ENCODE measurements at regions not wholly inside any gene's neighbourhood (a gene's known extent, or its start where the extent isn't known, plus 50 kb on each side); places are given as distances from the start of the nearest gene placed in this dataset.

DNA sequence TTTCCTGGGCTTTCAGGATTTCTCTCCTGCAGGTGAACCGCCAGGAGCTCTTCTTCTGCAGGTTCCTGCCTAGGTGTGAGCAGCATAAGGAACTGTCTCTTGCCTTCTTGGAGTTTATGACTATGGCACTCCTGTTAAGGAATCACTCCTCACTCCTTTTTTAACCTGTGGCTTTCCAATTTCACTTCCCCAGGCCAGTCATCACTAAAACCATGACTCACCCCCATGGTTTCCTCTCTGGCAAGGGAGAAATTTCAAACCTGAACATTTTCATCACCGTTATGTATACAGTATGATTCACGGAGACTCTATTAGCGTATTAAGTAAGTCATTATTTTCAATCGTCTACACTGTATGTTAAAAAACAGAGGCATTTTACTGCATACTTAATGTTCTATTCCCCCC, 78.2 kb upstream of the ARID1B start:
- DNase-seq = no peak
- Mint-ChIP-seq H3K27me3 (no peaks in the 10 kb centered on the region), H3K4me1 (peaks cover 27% of the 10 kb centered on the region), H3K27ac (peak overlapping the region; percentile 64), H3K4me3 (no peak overlapping the region), H3K36me3 (ENCODE audit: low read depth) (no peaks in the 10 kb centered on the region), H3K9me3 (no peaks in the 10 kb centered on the region)
- peak; percentile 59 for ATAC-seq

DNA sequence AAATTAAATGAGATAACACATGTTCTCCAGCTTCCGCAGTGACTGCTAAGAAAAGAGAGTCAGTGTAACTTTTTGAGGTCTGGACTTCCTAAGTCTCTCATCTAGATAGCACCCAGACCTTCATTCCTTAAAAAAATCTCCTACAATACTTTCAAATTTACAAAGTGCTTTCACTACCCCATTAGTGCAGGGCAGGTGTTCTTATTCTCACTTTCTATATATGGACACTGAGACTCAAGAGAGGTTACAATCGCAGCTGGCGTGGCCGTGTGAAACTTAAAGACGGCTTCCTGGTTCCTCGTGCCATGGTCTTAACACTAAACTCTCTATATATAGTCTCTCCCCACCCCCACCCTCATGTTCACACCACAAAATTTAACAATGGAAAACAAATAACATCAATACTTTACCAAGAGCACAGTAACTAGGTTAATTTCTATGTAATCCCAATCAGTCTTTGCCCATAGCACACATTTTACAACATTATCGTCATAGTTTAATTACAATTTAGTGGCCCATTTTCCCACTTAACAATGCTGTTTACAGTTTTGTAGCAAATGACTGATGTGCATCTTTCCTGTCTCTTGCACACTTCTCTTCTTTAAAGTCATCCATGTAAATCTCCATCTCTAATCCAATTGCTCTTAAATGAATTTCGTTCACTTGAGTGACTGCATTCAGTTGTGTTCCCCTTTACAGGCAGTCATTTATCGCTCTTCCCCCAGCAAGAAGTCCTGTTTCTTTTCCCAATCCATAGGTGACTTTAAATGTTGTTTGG, 78.8 kb upstream of the ARID1B start:
- H3K27me3 Mint-ChIP-seq = no peaks in the 10 kb centered on the region
- H3K4me1 Mint-ChIP-seq = peaks cover 27% of the 10 kb centered on the region
- H3K4me3 Mint-ChIP-seq = no peak overlapping the region
- DNase-seq (no peak), ATAC-seq (peak; percentile 38)
- peak overlapping the region; percentile 64 for H3K27ac Mint-ChIP-seq
- no peaks in the 10 kb centered on the region for H3K36me3 Mint-ChIP-seq (ENCODE audit: low read depth)
- no peaks in the 10 kb centered on the region for H3K9me3 Mint-ChIP-seq

DNA sequence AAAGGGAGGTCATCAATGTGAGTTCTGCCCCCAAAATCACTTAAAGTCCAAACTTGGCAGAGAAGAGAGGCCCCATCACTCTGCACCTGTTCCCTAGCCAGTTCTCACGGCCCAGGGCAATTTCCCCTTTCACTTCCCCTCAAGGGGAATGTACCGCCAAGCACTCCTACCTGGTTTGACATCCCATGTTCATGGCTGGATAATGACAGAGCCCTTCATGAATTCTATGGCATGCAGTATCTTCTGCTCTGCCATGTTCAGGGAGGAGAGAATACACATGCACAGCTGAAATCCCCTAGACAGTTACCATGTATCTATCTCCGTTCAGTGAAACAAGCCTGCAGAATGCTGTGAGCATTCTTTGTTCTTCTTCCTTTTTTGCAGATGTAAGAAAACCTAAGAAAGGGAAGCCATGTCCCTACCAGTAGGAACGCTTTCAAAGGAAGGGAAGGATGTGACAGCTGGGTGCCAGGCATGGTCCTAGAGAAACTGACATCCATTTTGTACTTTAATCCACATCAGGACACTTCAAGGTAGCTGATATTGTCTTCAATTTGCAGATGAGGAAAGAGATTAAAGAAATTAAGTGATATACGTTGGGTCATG, 79.8 kb upstream of the ARID1B start:
- Mint-ChIP-seq H3K27ac (peak overlapping the region; percentile 48), H3K9me3 (no peaks in the 10 kb centered on the region), H3K36me3 (ENCODE audit: low read depth) (no peaks in the 10 kb centered on the region), H3K4me1 (peaks cover 26% of the 10 kb centered on the region), H3K4me3 (no peak overlapping the region), H3K27me3 (no peaks in the 10 kb centered on the region)
- ATAC-seq = no peak
- DNase-seq = no peak

DNA sequence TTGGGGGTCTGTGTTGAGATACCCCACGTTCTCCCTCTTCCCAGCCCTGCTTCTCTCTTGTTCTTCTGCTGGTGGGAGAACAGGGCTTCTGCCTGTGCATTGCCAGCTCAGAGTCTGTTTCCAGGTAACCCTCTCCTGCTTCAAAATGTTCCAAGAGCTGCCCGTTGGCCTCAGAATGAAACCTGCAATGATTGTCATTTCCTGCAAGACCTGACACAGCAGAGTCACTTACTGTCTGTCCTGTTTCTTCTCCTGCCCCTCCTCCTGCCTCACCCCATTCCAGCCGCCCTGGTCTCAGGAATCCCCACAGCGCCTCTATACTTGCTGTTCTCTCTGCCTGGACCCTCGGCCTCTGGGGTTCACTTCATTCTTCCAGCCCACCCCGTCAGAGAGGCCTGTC, 81.4 kb upstream of the ARID1B start:
- H3K4me3 Mint-ChIP-seq = no peak overlapping the region
- H3K27ac Mint-ChIP-seq = no peak overlapping the region

DNA sequence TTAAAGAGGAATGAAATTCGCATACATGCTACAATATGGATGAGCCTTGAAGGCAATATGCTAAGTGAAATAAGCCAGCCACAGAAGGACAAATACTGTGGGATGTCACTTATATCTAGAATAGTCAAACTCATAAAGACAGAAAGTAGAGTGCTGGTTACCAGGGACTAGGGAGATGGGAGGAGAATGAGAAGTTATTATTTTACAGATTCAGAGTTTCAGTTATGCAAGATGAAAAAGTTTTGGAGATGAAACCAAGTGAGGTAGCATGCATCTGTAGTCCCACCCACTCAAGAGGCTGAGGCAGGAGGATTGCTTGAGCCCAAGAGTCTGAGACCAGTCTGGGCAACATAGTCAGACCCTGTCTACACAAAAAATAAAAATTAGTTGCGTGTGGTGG, 82.5 kb upstream of the ARID1B start:
- no peak overlapping the region for H3K4me3 Mint-ChIP-seq
- H3K27ac Mint-ChIP-seq = no peak overlapping the region
- no peak for ATAC-seq
- H3K27me3 Mint-ChIP-seq = no peaks in the 10 kb centered on the region
- H3K9me3 Mint-ChIP-seq = no peaks in the 10 kb centered on the region
- peaks cover 39% of the 10 kb centered on the region for H3K4me1 Mint-ChIP-seq
- DNase-seq = no peak
- H3K36me3 Mint-ChIP-seq (ENCODE audit: low read depth) = no peaks in the 10 kb centered on the region

More for the DNA sequence above, 81.4 kb upstream of the ARID1B start:
- Mint-ChIP-seq H3K9me3 (no peaks in the 10 kb centered on the region), H3K36me3 (ENCODE audit: low read depth) (no peaks in the 10 kb centered on the region), H3K27me3 (no peaks in the 10 kb centered on the region), H3K4me1 (peaks cover 33% of the 10 kb centered on the region)
- ATAC-seq (no peak), DNase-seq (no peak)

DNA sequence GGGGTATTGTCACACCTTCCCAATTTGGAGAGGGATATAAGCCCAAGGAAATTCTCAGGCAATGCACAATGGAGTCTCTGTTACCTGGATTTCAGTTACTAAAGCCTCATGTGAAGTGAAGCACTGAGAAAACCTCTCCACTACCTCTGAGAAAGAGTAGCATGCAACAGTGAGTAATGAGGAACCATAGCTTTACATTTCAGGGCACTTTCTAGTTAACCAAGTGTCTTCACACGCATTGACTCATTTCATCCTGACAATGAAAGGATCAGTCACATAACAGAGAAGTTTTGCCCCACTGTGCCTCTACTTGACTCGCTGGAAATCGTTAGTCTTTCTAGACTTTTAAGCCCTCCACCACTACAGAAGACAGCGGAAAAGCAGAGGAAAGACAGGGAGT, 86.2 kb upstream of the ARID1B start:
- ATAC-seq (peak; percentile 13), DNase-seq (no peak)
- H3K9me3 Mint-ChIP-seq = no peaks in the 10 kb centered on the region
- peaks cover 43% of the 10 kb centered on the region for H3K4me1 Mint-ChIP-seq
- H3K27ac Mint-ChIP-seq = peak overlapping the region; percentile 4
- H3K4me3 Mint-ChIP-seq = no peak overlapping the region
- no peaks in the 10 kb centered on the region for H3K27me3 Mint-ChIP-seq
- H3K36me3 Mint-ChIP-seq (ENCODE audit: low read depth) = no peaks in the 10 kb centered on the region

DNA sequence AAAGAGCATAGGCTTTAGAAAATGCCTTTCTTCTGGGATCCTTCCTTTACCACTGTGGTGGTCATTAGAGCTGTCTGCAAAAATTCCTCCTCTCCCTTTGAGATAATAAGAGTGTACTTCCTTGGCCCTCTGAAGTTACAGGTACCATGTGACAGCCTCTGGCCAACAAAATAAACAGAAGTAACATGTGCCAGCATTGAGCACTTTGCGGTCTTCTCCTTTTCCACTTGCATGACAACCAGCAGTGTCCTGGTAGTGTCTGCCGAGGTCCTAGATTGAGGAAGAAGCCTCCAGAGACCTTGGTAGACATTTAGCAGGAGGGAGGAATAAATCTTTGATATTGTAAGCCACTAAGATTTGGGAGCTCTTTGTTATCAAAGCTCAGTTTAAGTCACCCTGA, 87.5 kb upstream of the ARID1B start:
- ATAC-seq (no peak), DNase-seq (no peak)
- Mint-ChIP-seq H3K9me3 (no peaks in the 10 kb centered on the region), H3K36me3 (ENCODE audit: low read depth) (no peaks in the 10 kb centered on the region), H3K4me1 (peaks cover 45% of the 10 kb centered on the region), H3K4me3 (no peak overlapping the region), H3K27ac (no peak overlapping the region), H3K27me3 (no peaks in the 10 kb centered on the region)

DNA sequence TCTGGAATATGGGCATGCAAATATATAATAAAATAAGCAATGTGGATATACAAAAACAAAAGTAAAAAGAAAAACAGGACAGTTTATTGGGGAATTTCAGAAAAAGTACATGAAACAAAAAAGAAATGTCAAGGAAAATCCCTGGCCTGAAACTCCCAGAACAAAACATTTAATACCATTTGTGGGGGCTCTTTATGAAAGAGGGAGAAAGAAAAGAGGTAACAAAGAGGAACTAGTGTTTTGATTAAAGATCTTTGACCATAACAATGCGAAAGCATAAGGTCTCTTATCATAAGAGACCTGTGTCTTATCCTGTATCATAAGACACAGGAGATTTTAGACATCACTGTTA, 88.6 kb upstream of the ARID1B start:
- H3K9me3 Mint-ChIP-seq = no peaks in the 10 kb centered on the region
- H3K4me3 Mint-ChIP-seq = no peak overlapping the region
- peaks cover 44% of the 10 kb centered on the region for H3K4me1 Mint-ChIP-seq
- H3K27ac Mint-ChIP-seq = peak overlapping the region; percentile 4
- H3K27me3 Mint-ChIP-seq = no peaks in the 10 kb centered on the region
- no peaks in the 10 kb centered on the region for H3K36me3 Mint-ChIP-seq (ENCODE audit: low read depth)
- ATAC-seq (no peak), DNase-seq (no peak)

DNA sequence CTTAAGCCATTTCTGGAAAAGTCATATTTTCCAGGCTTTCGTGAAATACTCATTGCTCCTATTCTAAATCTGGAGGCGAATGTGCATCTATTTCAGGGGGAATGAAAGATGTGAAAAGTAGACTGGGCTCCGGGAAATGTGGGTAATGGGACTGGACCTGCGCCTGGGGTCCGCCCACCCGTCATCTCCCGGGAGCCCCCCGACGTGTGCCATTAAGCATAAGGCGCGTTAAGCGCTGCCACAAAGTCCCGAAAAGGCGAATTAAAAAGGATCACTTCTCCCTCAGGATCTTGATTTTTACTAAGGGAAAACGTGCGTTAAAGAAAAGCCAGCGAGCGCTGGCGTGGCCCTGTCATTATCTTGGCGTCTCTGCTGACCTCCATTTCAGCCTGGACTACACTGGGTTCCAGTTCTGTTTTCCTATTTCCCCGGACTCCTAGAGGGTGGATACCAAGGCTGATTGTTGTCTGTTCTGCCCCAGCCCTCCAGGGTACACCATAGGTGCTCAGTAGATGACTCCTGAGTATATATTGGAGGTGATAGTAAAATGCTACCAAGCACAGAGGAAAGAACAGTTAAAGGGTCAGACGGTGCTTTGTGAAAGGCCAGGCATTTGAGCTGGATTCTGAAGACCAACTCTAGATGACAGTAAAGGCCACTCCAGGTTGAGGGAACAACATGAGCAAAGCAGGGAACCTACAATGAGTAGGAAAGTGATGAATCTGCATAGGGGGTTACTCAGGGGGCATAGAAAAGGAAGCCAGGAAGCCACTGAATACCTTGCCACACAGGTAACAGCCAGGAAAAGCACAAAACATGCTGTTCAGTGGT, 89.2 kb upstream of the ARID1B start:
- DNase-seq = peak; percentile 18
- peak overlapping the region; percentile 75 for H3K27ac Mint-ChIP-seq
- no peaks in the 10 kb centered on the region for H3K27me3 Mint-ChIP-seq
- peaks cover 44% of the 10 kb centered on the region for H3K4me1 Mint-ChIP-seq
- no peak for ATAC-seq
- H3K9me3 Mint-ChIP-seq = no peaks in the 10 kb centered on the region
- H3K36me3 Mint-ChIP-seq (ENCODE audit: low read depth) = no peaks in the 10 kb centered on the region
- H3K4me3 Mint-ChIP-seq = peak overlapping the region; percentile 73

DNA sequence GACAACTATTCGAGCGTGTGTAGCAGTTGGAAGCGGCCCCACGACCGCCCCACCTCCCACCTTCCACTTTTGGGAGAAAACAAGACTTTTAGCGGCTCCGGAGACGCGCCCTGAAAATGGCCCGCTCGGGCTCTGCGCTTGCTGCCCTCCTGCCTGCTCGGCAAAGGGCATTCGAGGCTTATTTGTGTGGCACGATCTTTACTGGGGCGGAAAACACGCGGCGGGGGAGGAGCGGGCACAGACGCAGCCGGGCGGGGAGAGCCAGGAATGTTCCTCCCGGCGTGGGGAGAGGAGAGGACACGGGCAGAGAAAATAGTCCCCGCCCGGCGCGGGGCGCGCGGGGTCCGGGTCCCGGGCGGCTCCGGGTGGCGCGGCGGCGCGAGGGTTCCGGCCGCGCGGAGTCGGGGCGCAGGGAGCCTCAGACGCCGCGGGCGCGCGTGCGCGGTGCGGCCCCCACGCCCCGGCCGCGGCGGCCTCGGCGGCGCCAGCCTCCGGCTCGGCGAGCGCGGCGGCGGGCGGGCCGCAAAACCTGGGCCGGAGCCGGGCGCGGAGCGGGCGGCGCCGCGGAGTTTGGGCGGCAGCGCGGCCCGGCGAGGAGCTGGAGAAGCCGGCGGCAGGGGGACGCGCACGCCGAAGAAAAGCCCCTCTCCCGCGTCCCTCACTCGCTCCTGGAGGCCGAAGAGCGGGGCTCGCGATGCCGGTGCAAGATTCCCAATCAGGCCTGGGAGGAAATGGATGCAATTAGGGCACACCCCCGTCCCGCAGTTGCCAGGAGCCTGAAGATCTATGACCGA, 90.0 kb upstream of the ARID1B start:
- peak overlapping the region; percentile 86 for H3K4me3 Mint-ChIP-seq
- H3K27ac Mint-ChIP-seq = peak overlapping the region; percentile 92
- ATAC-seq (peak; percentile 90), DNase-seq (peak; percentile 78)
- H3K4me1 Mint-ChIP-seq = peaks cover 44% of the 10 kb centered on the region
- H3K9me3 Mint-ChIP-seq = no peaks in the 10 kb centered on the region
- H3K27me3 Mint-ChIP-seq = no peaks in the 10 kb centered on the region
- no peaks in the 10 kb centered on the region for H3K36me3 Mint-ChIP-seq (ENCODE audit: low read depth)

DNA sequence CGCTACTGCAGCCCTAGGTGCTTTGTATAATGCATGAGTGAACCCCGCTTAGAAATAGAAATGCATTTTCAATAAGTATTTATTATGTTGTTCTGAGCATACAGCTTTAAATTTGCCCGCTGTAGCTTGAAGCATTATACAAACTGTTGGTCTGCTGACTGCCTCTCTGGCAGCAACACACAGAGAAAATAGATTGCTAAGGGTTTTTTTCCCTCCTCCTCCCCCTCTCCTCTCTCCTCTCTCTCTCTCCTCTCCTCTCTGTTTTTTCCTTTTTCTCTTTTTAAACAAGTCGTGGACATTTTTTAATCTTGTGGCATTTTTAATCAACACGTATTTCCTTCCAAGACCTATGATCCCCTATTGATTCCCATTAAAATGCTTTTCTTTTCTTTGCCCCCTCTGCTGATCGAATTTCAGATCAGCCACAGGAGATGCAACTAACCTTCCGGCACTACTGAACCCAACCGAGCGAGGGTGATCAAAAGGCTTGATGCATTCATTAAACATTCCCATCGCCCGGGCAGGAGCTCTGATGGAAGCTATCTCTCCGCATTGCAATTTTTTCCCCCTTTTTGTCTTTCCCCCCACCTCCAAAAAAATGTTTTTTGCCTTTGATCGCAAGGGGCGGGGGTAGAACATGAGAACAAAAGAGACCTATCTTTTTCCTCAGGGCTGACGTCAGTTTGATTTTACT, 90.7 kb upstream of the ARID1B start:
- H3K9me3 Mint-ChIP-seq = no peaks in the 10 kb centered on the region
- peaks cover 40% of the 10 kb centered on the region for H3K4me1 Mint-ChIP-seq
- no peaks in the 10 kb centered on the region for H3K36me3 Mint-ChIP-seq (ENCODE audit: low read depth)
- H3K4me3 Mint-ChIP-seq = peak overlapping the region; percentile 86
- ATAC-seq (peak; percentile 20), DNase-seq (peak; percentile 42)
- no peaks in the 10 kb centered on the region for H3K27me3 Mint-ChIP-seq
- peak overlapping the region; percentile 92 for H3K27ac Mint-ChIP-seq

DNA sequence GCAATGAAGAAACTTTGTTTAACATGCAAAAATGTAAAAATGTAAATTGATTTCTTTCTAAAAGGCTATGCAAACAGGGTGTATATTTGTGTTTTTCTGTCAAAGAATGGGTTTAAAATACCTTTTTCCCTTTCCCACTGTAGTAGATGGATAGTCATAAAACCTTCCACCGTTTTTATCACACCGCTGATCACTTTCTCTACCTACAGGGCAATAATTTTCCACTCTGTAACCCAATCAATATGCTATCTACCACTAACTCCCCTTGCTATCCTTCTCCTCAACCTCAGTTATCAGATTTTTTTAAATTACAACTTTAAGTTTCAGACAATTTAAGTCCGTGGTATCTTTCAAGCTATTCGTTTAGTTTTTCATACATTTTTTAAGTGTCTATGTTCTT, 91.4 kb upstream of the ARID1B start:
- Mint-ChIP-seq H3K36me3 (ENCODE audit: low read depth) (no peaks in the 10 kb centered on the region), H3K27me3 (no peaks in the 10 kb centered on the region), H3K4me1 (peaks cover 36% of the 10 kb centered on the region), H3K9me3 (no peaks in the 10 kb centered on the region), H3K4me3 (peak overlapping the region; percentile 86), H3K27ac (no peak overlapping the region)
- ATAC-seq (no peak), DNase-seq (no peak)

DNA sequence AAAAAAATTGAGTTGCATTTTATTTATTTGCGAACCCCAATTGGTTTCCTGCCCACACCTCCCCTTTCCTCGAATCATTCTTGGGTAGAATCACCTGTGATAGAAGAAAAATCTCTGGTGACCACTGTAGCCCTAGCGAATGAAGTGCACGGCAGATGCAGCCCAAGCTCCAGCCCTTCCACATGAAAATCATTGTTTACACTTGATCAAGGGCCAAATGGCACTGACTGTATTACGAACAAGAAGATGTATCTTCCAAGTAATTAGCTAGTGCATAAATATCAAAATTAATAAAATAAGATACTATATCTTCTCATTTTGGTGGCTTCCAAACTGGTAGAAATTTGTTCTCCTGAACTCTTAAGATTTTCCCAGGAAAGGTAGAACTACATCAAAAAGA, 93.4 kb upstream of the ARID1B start:
- DNase-seq = no peak
- H3K27ac Mint-ChIP-seq = no peak overlapping the region
- no peaks in the 10 kb centered on the region for H3K27me3 Mint-ChIP-seq
- H3K36me3 Mint-ChIP-seq (ENCODE audit: low read depth) = no peaks in the 10 kb centered on the region
- H3K4me1 Mint-ChIP-seq = peaks cover 24% of the 10 kb centered on the region
- no peaks in the 10 kb centered on the region for H3K9me3 Mint-ChIP-seq
- no peak for ATAC-seq
- no peak overlapping the region for H3K4me3 Mint-ChIP-seq

DNA sequence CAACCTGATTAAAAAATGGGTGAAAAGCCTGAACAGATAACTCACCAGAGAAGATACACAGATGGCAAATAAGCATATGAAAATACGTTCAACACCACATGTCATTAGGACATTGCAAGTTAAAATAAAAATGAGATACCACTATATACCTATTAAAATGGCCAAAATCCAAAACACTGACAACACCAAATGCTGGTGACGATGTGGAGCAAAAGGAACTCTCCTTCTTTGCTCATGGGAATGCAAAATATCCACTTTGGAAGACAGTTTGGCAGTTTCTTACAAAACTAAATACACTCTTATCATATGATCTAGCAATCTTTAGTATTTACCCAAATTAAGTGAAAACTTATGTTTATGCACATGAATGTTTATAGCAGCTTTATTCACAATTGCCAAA, 100.5 kb upstream of the ARID1B start:
- H3K9me3 Mint-ChIP-seq = peaks cover 21% of the 10 kb centered on the region
- no peak for ATAC-seq
- peaks cover 1% of the 10 kb centered on the region for H3K27me3 Mint-ChIP-seq
- H3K4me3 Mint-ChIP-seq = no peak overlapping the region
- H3K36me3 Mint-ChIP-seq (ENCODE audit: low read depth) = peaks cover 4% of the 10 kb centered on the region
- no peak overlapping the region for H3K27ac Mint-ChIP-seq
- H3K4me1 Mint-ChIP-seq = peaks cover 3% of the 10 kb centered on the region
- no peak for DNase-seq

Data from activated naive CD8-positive, alpha-beta T cell treated with anti-CD3 and anti-CD28 coated beads, Interleukin-2, amount 50 U/mL, for 24 hours (primary cell).